Right lobe of liver (tissue), 6 donors: ENCODE measurements at regions not wholly inside any gene's neighbourhood (a gene's known extent, or its start where the extent isn't known, plus 50 kb on each side); places are given as distances from the start of the nearest gene placed in this dataset.
"Not testable (repeated sequence)": the region's sequence is repeated elsewhere in the genome, so short reads cannot be mapped to it uniquely, and the experiment has no call there.

Experiments
- ATAC-seq, 4 donors: fragments of 200-7000 bp; cut with Tn5 transposase; one replicate each; pipeline ENCODE4 v1.9.1; 2020; ENCODE audit warnings: mild to moderate bottlenecking in 4 of 4, moderate library complexity in 4 of 4
- DNase-seq, 3 donors: peaks; one replicate each; pipeline ENCODE4 v3.0.0-alpha.2; 2020
- H3K27ac ChIP-seq, 3 donors: fragments of 200-600 bp; one replicate each; pipeline ENCODE4 v1.8.0; 2022
- H3K27me3 ChIP-seq, 2 donors: fragments of 200-600 bp; one replicate each; pipeline ENCODE4 v1.8.0; 2022
- H3K36me3 ChIP-seq, 4 donors: fragments of 200-600 bp; sonication (generic) in 1 of 4; one replicate each; pipeline versions ENCODE4 v1.5.1 to v1.8.0; 2017 to 2022; ENCODE audit warnings: control low read depth in 1 of 4
- H3K4me1 ChIP-seq, 4 donors: fragments of 200-600 bp; sonication (generic) in 1 of 4; one replicate each; pipeline versions ENCODE4 v1.5.1 to v1.8.0; 2017 to 2022; ENCODE audit warnings: control low read depth in 1 of 4
- H3K4me3 ChIP-seq, 3 donors: fragments of 200-600 bp; one replicate each; pipeline ENCODE4 v1.8.0; 2022
- H3K9me3 ChIP-seq, 4 donors: fragments of 200-600 bp; sonication (generic) in 1 of 4; one replicate each; pipeline versions ENCODE4 v1.5.1 to v1.8.0; 2017 to 2022; ENCODE audit warnings: control low read depth in 1 of 4
- CTCF ChIP-seq, 4 donors: fragments of 200-600 bp in 3 of 4; fragments of 450-650 bp in 1 of 4; IDR thresholded peaks; one replicate each; pipeline versions ENCODE4 v1.5.1 to v1.8.0; 2016 to 2022; ENCODE audit warnings: antibody characterized with exemption in 4 of 4, mild to moderate bottlenecking in 2 of 4
- POLR2A ChIP-seq: fragments of 450-650 bp; IDR thresholded peaks from one replicate; pipeline ENCODE4 v1.6.1; 2017; ENCODE audit warnings: antibody characterized with exemption, mild to moderate bottlenecking
- WGBS: methylation state at CpG from one replicate; pipeline ENCODE4 v1.1.6; 2018; ENCODE audit warnings: low coverage, low lambda C conversion rate; ENCODE audit not compliant: insufficient coverage; ENCODE audit errors: missing lambda C conversion rate; 5-methylcytosine and 5-hydroxymethylcytosine counted together
- intact Hi-C, 2 donors: fragments of 100-400 bp; cut with DNase I; formaldehyde crosslinking; loops; one replicate each; pipeline versions ENCODE4 v1.11.2 to v1.14.1; 2022
- donor health status: DM: no; HTN: yes; CAD: no.
- donor health status: DM: no; HTN: no; CAD: no.
- donor health status: DM: no; HTN: no; CAD: no.
- donor health status: DM: no; HTN: yes; CAD: no.
- donor health status: DM: no; HTN: yes; CAD: no.

GRCh38 chr3:29026286-29026685 is 254.6 kb upstream of the RBMS3 start:
- no peak for TF ChIP-seq CTCF (IDR thresholded peaks at IDR 0.05)
- TF ChIP-seq POLR2A: no peak
- Histone ChIP-seq H3K4me3 (no peak overlapping the region), H3K36me3 (no peaks in the 10 kb centered on the region), H3K27ac (no peak overlapping the region), H3K9me3 (no peaks in the 10 kb centered on the region), H3K27me3 (no peaks in the 10 kb centered on the region), H3K4me1 (no peaks in the 10 kb centered on the region)
- 49% methylated on average over 2 of the region's 2 CpGs for WGBS
- ATAC-seq (no peak), DNase-seq (no peak)
- intact Hi-C loops: no loop called here

- Histone ChIP-seq H3K27ac (no peak overlapping the region), H3K4me3 (no peak overlapping the region), H3K27me3 (no peaks in the 10 kb centered on the region), H3K36me3 (no peaks in the 10 kb centered on the region), H3K4me1 (no peaks in the 10 kb centered on the region), H3K9me3 (no peaks in the 10 kb centered on the region)
- intact Hi-C loops: no loop called here
- DNase-seq (no peak), ATAC-seq (no peak)
- 49% methylated on average over 3 of the region's 3 CpGs for WGBS
- TF ChIP-seq CTCF (IDR thresholded peaks at IDR 0.05): no peak
- no peak for TF ChIP-seq POLR2A
These were observed 253.9 kb upstream of the RBMS3 start for GRCh38 chr3:29026959-29027358.

GRCh38 chr3:29031175-29031574 is 249.7 kb upstream of the RBMS3 start:
- H3K4me3 ChIP-seq, ATAC-seq, DNase-seq, H3K27me3 ChIP-seq, H3K4me1 ChIP-seq, H3K27ac ChIP-seq, intact Hi-C loops, H3K36me3 ChIP-seq, H3K9me3 ChIP-seq: not testable (repeated sequence)
- 44% methylated on average over 2 of the region's 2 CpGs for WGBS

GRCh38 chr3:29033511-29033910 is 247.4 kb upstream of the RBMS3 start:
- H3K27ac ChIP-seq: no peak overlapping the region
- no peak for ATAC-seq
- H3K4me3 ChIP-seq: no peak overlapping the region
- H3K27me3 ChIP-seq: no peaks in the 10 kb centered on the region
- no peak for DNase-seq
- 77% methylated on average over 3 of the region's 3 CpGs for WGBS
- TF ChIP-seq CTCF (IDR thresholded peaks at IDR 0.05): no peak
- no peak for TF ChIP-seq POLR2A
- intact Hi-C loops: no loop called here
- H3K36me3 ChIP-seq: no peaks in the 10 kb centered on the region
- no peaks in the 10 kb centered on the region for H3K4me1 ChIP-seq
- no peaks in the 10 kb centered on the region for H3K9me3 ChIP-seq

GRCh38 chr3:29050155-29050554 is 230.7 kb upstream of the RBMS3 start:
- no peaks in the 10 kb centered on the region for H3K27me3 ChIP-seq

More at GRCh38 chr3:29050155-29050554, 230.7 kb upstream of the RBMS3 start:
- intact Hi-C loops: no loop called here
- 24% methylated on average over 2 of the region's 2 CpGs for WGBS
- Histone ChIP-seq H3K36me3 (no peaks in the 10 kb centered on the region), H3K27ac (no peak overlapping the region), H3K4me1 (no peaks in the 10 kb centered on the region), H3K9me3 (no peaks in the 10 kb centered on the region), H3K4me3 (no peak overlapping the region)
- no peak for ATAC-seq
- no peak for DNase-seq
- TF ChIP-seq POLR2A (no peak), CTCF (IDR thresholded peaks at IDR 0.05) (no peak)
